Astrocyte (in vitro differentiated cells and primary cell): ENCODE measurements at regions not wholly inside any gene's neighbourhood (a gene's known extent, or its start where the extent isn't known, plus 50 kb on each side); places are given as distances from the start of the nearest gene placed in this dataset.
"Not testable (repeated sequence)": the region's sequence is repeated elsewhere in the genome, so short reads cannot be mapped to it uniquely, and the experiment has no call there.

ENCODE experiments used
- DNase-seq: peaks from one replicate; pipeline ENCODE4 v3.0.0-alpha.2; 2010; ENCODE audit warnings: low read depth
- FAIRE-seq: peaks from 2 replicates; lab custom pipeline; 2011; peaks lifted over from hg19 to GRCh38; lab: Jason Lieb, UNC
- H2AFZ ChIP-seq: 2 replicates; pipeline ENCODE4 v1.6.0; 2012; ENCODE audit warnings: low read depth, low read length, inconsistent platforms
- H3K27ac ChIP-seq: 2 replicates; pipeline ENCODE4 v1.5.1; 2011; ENCODE audit warnings: low read depth, low read length, inconsistent platforms
- H3K27me3 ChIP-seq: 2 replicates; pipeline ENCODE4 v1.6.0; 2011; ENCODE audit warnings: low read length, inconsistent platforms; ENCODE audit not compliant: insufficient read depth
- H3K36me3 ChIP-seq: 2 replicates; pipeline ENCODE4 v1.5.1; 2011; ENCODE audit warnings: low read length, inconsistent platforms; ENCODE audit not compliant: insufficient read depth
- H3K4me1 ChIP-seq: 2 replicates; pipeline ENCODE4 v1.5.1; 2011; ENCODE audit warnings: low read length, inconsistent platforms; ENCODE audit not compliant: insufficient read depth
- H3K4me2 ChIP-seq: 2 replicates; pipeline ENCODE4 v1.6.0; 2012; ENCODE audit warnings: low read length, inconsistent platforms
- H3K4me3 ChIP-seq: 2 replicates; pipeline ENCODE4 v1.5.1; 2011; ENCODE audit warnings: low read depth, mild to moderate bottlenecking, low read length, inconsistent platforms; ENCODE audit not compliant: insufficient read depth
- H3K79me2 ChIP-seq: 2 replicates; pipeline ENCODE4 v1.6.0; 2012; ENCODE audit warnings: mild to moderate bottlenecking, low read length, inconsistent platforms; ENCODE audit not compliant: insufficient read depth
- H3K9ac ChIP-seq: 2 replicates; pipeline ENCODE4 v1.6.0; 2012; ENCODE audit warnings: mild to moderate bottlenecking, low read length, inconsistent platforms
- H3K9me3 ChIP-seq: 2 replicates; pipeline ENCODE4 v1.5.1; 2012; ENCODE audit warnings: low read depth, mild to moderate bottlenecking, low read length, inconsistent platforms; ENCODE audit not compliant: insufficient read depth
- H4K20me1 ChIP-seq: 2 replicates; pipeline ENCODE4 v1.6.0; 2012; ENCODE audit warnings: low read length, inconsistent platforms; ENCODE audit not compliant: insufficient read depth
- H3K27ac Mint-ChIP-seq: one replicate; pipeline ENCODE4 v1.8.0; 2021; ENCODE audit warnings: mild to moderate bottlenecking, mixed read lengths; ENCODE audit not compliant: unreplicated experiment
- H3K27me3 Mint-ChIP-seq: one replicate; pipeline ENCODE4 v1.8.0; 2021; ENCODE audit warnings: low read depth, mixed read lengths; ENCODE audit not compliant: unreplicated experiment
- H3K36me3 Mint-ChIP-seq: one replicate; pipeline ENCODE4 v1.8.0; 2021; ENCODE audit warnings: low read depth, mixed read lengths; ENCODE audit not compliant: unreplicated experiment
- H3K4me1 Mint-ChIP-seq: one replicate; pipeline ENCODE4 v1.8.0; 2021; ENCODE audit warnings: low read depth, mixed read lengths; ENCODE audit not compliant: unreplicated experiment
- H3K4me3 Mint-ChIP-seq: one replicate; pipeline ENCODE4 v1.8.0; 2021; ENCODE audit warnings: mild to moderate bottlenecking, moderate library complexity, mixed read lengths; ENCODE audit not compliant: unreplicated experiment
- H3K9me3 Mint-ChIP-seq: one replicate; pipeline ENCODE4 v1.8.0; 2021; ENCODE audit warnings: mild to moderate bottlenecking, mixed read lengths; ENCODE audit not compliant: unreplicated experiment
- CTCF ChIP-seq: IDR thresholded peaks from 2 replicates; pipeline ENCODE4 v1.5.1; 2011; ENCODE audit warnings: low read depth, mild to moderate bottlenecking, inconsistent platforms, low read length, moderate library complexity; ENCODE audit not compliant: insufficient read depth
- EZH2 ChIP-seq: IDR thresholded peaks from 2 replicates; pipeline ENCODE4 v1.6.1; 2012; ENCODE audit warnings: mild to moderate bottlenecking, low read length, inconsistent platforms; ENCODE audit not compliant: insufficient read depth

GRCh38 chr14:46432516-46432915 lies 219.1 kb downstream of the RPL10L start:
- DNase-seq (no peak), FAIRE-seq (no peak)
- H3K27ac ChIP-seq, result no peak overlapping the region
- H3K79me2 ChIP-seq, result no peaks in the 10 kb centered on the region
- no peak overlapping the region for H3K27ac Mint-ChIP-seq
- no peaks in the 10 kb centered on the region for H3K36me3 Mint-ChIP-seq
- H3K4me1 Mint-ChIP-seq, result no peaks in the 10 kb centered on the region
- H3K4me3 Mint-ChIP-seq, result no peak overlapping the region
- H3K27me3 ChIP-seq, result no peaks in the 10 kb centered on the region
- H3K27me3 Mint-ChIP-seq, result no peaks in the 10 kb centered on the region
- H3K9me3 Mint-ChIP-seq, result peaks cover 3% of the 10 kb centered on the region
- H3K9me3 ChIP-seq, result no peaks in the 10 kb centered on the region
- H4K20me1 ChIP-seq, result no peaks in the 10 kb centered on the region
- H3K4me2 ChIP-seq, result no peak overlapping the region
- H3K36me3 ChIP-seq, result no peaks in the 10 kb centered on the region
- no peaks in the 10 kb centered on the region for H3K4me1 ChIP-seq
- no peak overlapping the region for H3K4me3 ChIP-seq
- no peak for TF ChIP-seq EZH2
- TF ChIP-seq CTCF, result no peak
- H3K9ac ChIP-seq, result no peak overlapping the region
- no peak overlapping the region for H2AFZ ChIP-seq

- Mint-ChIP-seq H3K27me3 (no peaks in the 10 kb centered on the region), H3K9me3 (peaks cover 16% of the 10 kb centered on the region), H3K4me1 (peaks cover 5% of the 10 kb centered on the region), H3K4me3 (no peak overlapping the region), H3K27ac (no peak overlapping the region), H3K36me3 (no peaks in the 10 kb centered on the region)
- FAIRE-seq, result no peak
- no peaks in the 10 kb centered on the region for H4K20me1 ChIP-seq
- no peaks in the 10 kb centered on the region for H3K4me1 ChIP-seq
- H3K4me2 ChIP-seq, result no peak overlapping the region
- H3K27me3 ChIP-seq, result no peaks in the 10 kb centered on the region
- H3K36me3 ChIP-seq, result no peaks in the 10 kb centered on the region
- H2AFZ ChIP-seq, result no peak overlapping the region
- H3K79me2 ChIP-seq, result no peaks in the 10 kb centered on the region
- TF ChIP-seq EZH2 (no peak), CTCF (no peak)
- H3K9ac ChIP-seq, result no peak overlapping the region
- DNase-seq, result no peak
- H3K27ac ChIP-seq, result no peak overlapping the region
- no peak overlapping the region for H3K4me3 ChIP-seq
- H3K9me3 ChIP-seq, result no peaks in the 10 kb centered on the region
These were observed 234.5 kb downstream of the RPL10L start for GRCh38 chr14:46417066-46417465.

- no peaks in the 10 kb centered on the region for H4K20me1 ChIP-seq
- H3K27ac ChIP-seq, result no peak overlapping the region
- no peaks in the 10 kb centered on the region for H3K79me2 ChIP-seq
- H3K27ac Mint-ChIP-seq, result no peak overlapping the region
- H3K27me3 Mint-ChIP-seq, result no peaks in the 10 kb centered on the region
- H3K4me1 ChIP-seq, result no peaks in the 10 kb centered on the region
- TF ChIP-seq CTCF (no peak), EZH2 (no peak)
- peaks cover 3% of the 10 kb centered on the region for H3K27me3 ChIP-seq
- FAIRE-seq (no peak), DNase-seq (no peak)
- no peak overlapping the region for H3K4me3 ChIP-seq
- no peak overlapping the region for H2AFZ ChIP-seq
- no peaks in the 10 kb centered on the region for H3K9me3 Mint-ChIP-seq
- H3K4me1 Mint-ChIP-seq, result no peaks in the 10 kb centered on the region
- no peak overlapping the region for H3K4me3 Mint-ChIP-seq
- no peak overlapping the region for H3K4me2 ChIP-seq
- H3K9ac ChIP-seq, result no peak overlapping the region
- H3K36me3 Mint-ChIP-seq, result no peaks in the 10 kb centered on the region
- H3K36me3 ChIP-seq, result no peaks in the 10 kb centered on the region
- no peaks in the 10 kb centered on the region for H3K9me3 ChIP-seq
These were observed 246.4 kb downstream of the RPL10L start for GRCh38 chr14:46404865-46405811.

GRCh38 chr14:46402001-46402690 lies 249.4 kb downstream of the RPL10L start:
- H2AFZ ChIP-seq, H3K4me2 ChIP-seq, H3K27ac ChIP-seq, H3K9me3 ChIP-seq, H3K4me1 Mint-ChIP-seq, H3K79me2 ChIP-seq, H3K4me3 Mint-ChIP-seq, H3K27me3 Mint-ChIP-seq, DNase-seq, H3K36me3 ChIP-seq, FAIRE-seq, H4K20me1 ChIP-seq, H3K9me3 Mint-ChIP-seq, H3K4me3 ChIP-seq, H3K4me1 ChIP-seq, H3K27me3 ChIP-seq, H3K9ac ChIP-seq, H3K36me3 Mint-ChIP-seq, H3K27ac Mint-ChIP-seq: not testable (repeated sequence)
